ENCODE measurements at regions not wholly inside any gene's neighbourhood (a gene's known extent, or its start where the extent isn't known, plus 50 kb on each side); places are given as distances from the start of the nearest gene placed in this dataset.

GRCh38 chr13:28579736-28580135 is 79.2 kb upstream of the POMP start:
- peaks cover 0 to 15% (median 3%) of the 10 kb centered on the region in 7 donors for H3K27me3 ChIP-seq
- intact Hi-C loops (cut with DNase I), result loop anchor here in 1 of 10 donors (2.0 kb wide), 1 partner anchor 15 kb away; no protein-coding TSS in a partner anchor
- ATAC-seq (no peak), DNase-seq (no peak)
- TF ChIP-seq CTCF (IDR thresholded peaks at IDR 0.05), result no peak
- H3K9me3 ChIP-seq, result no peaks in the 10 kb centered on the region
- H3K27ac ChIP-seq, result no peak overlapping the region
- H3K4me1 ChIP-seq, result peaks cover 0 to 13% (median 0%) of the 10 kb centered on the region in 9 donors
- no peaks in the 10 kb centered on the region for H3K36me3 ChIP-seq
- H3K4me3 ChIP-seq, result no peak overlapping the region
- WGBS, 2 donors, result 79 to 81% methylated on average over 5 of the region's 5 CpGs

GRCh38 chr13:28579322-28579721 is 79.6 kb upstream of the POMP start:
- no peak for TF ChIP-seq CTCF (IDR thresholded peaks at IDR 0.05)
- H3K4me1 ChIP-seq, result peaks cover 0 to 14% (median 0%) of the 10 kb centered on the region in 9 donors
- 50 to 60% methylated on average over 7 of the region's 7 CpGs for WGBS, 2 donors
- H3K27ac ChIP-seq, result no peak overlapping the region
- no peaks in the 10 kb centered on the region for H3K36me3 ChIP-seq
- H3K9me3 ChIP-seq, result no peaks in the 10 kb centered on the region
- intact Hi-C loops (cut with DNase I), result no loop called here
- no peak overlapping the region for H3K4me3 ChIP-seq
- no peak for ATAC-seq
- H3K27me3 ChIP-seq, result peaks cover 0 to 15% (median 3%) of the 10 kb centered on the region in 7 donors
- DNase-seq, result no peak

- H3K9me3 ChIP-seq, result no peaks in the 10 kb centered on the region
- no peaks in the 10 kb centered on the region for H3K36me3 ChIP-seq
- DNase-seq (no peak), ATAC-seq (no peak)
- peaks cover 0 to 12% (median 0%) of the 10 kb centered on the region in 9 donors for H3K4me1 ChIP-seq
- TF ChIP-seq CTCF (IDR thresholded peaks at IDR 0.05), result no peak
- peaks cover 0 to 10% (median 0%) of the 10 kb centered on the region in 7 donors for H3K27me3 ChIP-seq
- H3K27ac ChIP-seq, result no peak overlapping the region
- no peak overlapping the region for H3K4me3 ChIP-seq
- intact Hi-C loops (cut with DNase I), result no loop called here
- 95 to 100% methylated on average over 1 of the region's 1 CpG for WGBS, 2 donors
Observed at GRCh38 chr13:28576067-28576466, 81.1 kb upstream of the FLT1 start.

DNA sequence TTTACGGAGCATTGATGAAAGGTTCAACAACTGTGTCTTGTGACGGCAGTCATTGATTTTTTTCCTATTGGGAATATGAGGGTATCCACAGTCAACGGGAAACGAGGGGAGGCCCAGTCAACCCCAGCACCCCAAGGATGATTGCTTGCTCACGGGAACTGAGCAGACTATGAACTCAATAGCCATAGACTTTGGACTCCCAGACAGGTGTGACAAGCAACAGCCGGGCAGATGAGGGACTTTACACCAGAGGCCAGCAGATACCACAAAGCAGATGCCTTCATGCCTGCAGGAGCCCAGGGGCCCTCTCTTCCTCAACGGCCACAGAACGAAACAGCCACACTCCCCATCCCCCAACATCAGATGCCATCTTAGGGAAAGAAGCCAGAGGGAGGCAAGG is 80.3 kb upstream of the FLT1 start:
- peaks cover 0 to 15% (median 0%) of the 10 kb centered on the region in 9 donors for H3K4me1 ChIP-seq
- no peak overlapping the region for H3K4me3 ChIP-seq
- 80 to 82% methylated on average over 8 of the region's 8 CpGs for WGBS, 2 donors
- no peak for TF ChIP-seq CTCF (IDR thresholded peaks at IDR 0.05)
- no peak for ATAC-seq
- no peaks in the 10 kb centered on the region for H3K36me3 ChIP-seq
- DNase-seq, result no peak
- peaks cover 0 to 10% (median 0%) of the 10 kb centered on the region in 7 donors for H3K27me3 ChIP-seq
- no peaks in the 10 kb centered on the region for H3K9me3 ChIP-seq
- peak overlapping the region in 1 of 10 donors; percentile 40 for H3K27ac ChIP-seq
- intact Hi-C loops (cut with DNase I), result no loop called here
